HG03175 (cell line): ENCODE measurements at regions not wholly inside any gene's neighbourhood (a gene's known extent, or its start where the extent isn't known, plus 50 kb on each side); places are given as distances from the start of the nearest gene placed in this dataset.

Experiments used
- ATAC-seq: cut with Tn5 transposase; IDR thresholded peaks from one replicate; pipeline ENCODE4 v1.9.1; 2021; ENCODE audit warnings: mild to moderate bottlenecking, moderate library complexity; ENCODE audit not compliant: unreplicated experiment

- ATAC-seq = no peak
Observed at GRCh38 chr2:129689653-129690448, 289.6 kb upstream of the RAB6C start.

DNA sequence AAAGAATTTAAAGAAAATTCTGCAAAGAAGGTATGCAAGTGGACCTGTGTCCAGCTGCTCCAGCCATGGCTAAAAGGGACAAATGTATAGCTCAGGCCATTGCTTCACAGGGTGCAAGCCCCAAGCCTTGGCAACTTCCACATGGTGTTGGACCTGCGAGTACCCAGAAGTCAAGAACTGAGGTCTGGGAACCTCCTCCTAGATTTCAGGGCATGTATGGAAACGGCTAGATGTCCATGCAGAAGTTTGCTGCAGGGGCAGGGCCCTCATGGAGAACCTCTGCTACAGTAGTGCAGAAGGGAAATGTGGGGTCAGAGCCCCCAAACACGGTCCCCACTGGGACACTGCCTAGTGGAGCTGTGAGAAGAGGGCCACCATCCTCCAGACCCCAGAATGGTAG is 284.0 kb upstream of the RAB6C start:
- no peak for ATAC-seq

DNA sequence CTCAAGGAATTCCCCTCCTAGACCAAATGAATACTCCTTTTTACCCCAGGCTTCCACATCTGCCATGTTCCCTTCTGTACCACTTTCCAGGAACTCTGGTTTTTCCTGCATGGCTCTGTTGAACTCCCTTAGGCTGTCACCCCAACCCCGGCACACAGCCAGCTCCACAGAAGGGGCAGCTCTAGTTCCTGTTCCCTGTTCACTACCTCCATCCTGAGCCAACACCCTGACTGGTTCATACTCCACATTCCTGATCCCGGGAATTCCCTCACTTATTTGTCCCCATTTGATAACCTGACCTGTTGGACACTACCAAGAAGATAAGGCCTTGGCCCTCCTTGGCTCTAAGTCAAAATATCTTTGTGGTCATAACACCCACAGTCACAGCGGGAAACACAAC is 280.9 kb upstream of the RAB6C start:
- ATAC-seq = no peak

GRCh38 chr2:129699781-129700573 is 279.5 kb upstream of the RAB6C start:
- no peak for ATAC-seq

DNA sequence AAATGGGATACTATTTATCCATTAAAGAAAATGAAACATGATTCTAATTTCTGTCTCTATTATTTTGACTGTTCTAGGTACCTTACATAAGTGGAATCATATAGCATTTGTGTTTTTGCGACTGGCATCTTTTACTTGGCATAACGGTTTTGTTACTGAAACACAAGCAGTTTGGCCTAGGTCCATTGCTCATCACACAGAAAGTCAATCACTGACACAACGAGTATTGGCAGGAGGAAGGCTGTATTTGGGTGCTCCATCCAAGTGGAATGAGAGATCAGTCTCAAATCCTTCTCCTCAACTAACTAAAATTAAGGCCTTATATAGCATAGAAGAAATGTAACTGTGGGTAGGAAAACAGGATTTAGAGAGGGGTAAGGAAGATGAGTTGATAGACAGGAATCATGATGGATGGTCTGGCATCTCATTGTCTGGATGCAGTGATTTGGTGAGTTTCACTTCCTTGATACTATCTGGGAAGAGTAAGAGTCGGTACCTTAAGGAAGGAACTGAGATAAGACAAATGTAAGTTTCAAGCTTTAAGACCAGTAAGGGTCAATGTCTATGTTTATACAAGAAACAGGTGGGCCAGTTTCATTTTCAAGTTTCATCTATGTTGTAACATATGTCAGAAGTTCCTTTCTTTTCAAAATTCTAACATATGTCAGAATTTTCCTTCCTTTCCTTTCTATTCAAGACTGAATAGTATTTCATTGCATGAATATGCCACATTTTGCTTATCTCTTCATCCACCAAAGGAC is 276.9 kb upstream of the RAB6C start:
- no peak for ATAC-seq

- no peak for ATAC-seq
Observed at GRCh38 chr2:129705085-129705484, 274.4 kb upstream of the RAB6C start.

DNA sequence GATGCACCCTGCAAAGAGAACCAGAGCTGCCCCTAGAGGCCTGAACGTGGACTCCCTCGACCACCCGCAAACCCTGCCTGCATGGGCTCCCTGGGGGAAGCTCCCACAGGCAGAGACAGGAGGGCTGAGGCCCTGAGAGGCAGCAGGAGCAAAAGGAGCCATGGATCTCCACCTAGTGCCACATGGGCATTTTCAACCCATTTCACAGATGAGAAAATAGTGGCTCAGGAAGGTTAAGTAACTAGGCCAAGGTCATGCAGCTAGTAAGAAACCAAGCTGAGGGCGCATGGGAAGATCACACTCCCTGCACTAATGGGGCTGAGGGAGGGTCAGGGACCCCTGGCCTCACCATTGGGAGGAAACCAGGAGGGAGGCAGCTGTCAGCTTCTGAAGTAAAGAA is 271.7 kb upstream of the RAB6C start:
- no peak for ATAC-seq

DNA sequence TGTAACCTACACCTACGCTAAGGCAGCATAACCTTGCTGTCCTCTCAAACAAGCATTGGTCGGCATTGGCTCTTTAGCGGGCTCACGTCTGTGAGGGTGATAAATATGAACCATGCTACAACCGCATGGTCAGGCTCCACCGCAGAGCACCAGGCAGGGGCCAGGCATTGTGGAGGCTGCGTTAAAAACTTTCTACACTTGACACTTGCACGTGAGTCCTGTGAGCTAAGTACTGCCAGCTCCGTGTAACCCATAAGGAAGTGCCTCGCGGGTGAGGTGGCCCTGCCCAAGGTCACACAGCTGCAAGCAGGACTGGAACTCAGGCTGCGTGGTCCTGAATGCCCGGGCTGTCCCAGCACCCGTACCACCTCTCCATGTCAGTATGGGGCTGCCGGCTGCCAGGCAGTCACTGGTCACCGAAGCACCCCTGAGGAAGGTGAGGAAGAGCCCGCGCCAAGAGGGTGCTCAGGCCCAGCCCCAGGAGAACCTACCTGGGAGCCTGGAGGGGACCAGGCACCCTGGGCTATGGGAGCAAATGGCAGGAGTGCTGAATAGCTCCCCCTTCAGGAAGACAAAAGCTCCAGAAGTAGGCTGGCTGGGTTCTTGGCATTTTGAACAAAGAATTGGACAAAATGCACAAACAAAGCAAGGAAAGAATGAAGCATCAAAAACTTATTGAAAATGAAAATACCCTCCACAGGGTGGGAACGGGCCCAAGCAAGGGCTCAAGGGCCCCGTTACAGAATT is 271.1 kb upstream of the RAB6C start:
- no peak for ATAC-seq

- ATAC-seq = no peak
Observed at GRCh38 chr2:129709001-129709955, 270.2 kb upstream of the RAB6C start.

- ATAC-seq = no peak
Observed at GRCh38 chr2:129709956-129710598, 269.4 kb upstream of the RAB6C start.

GRCh38 chr2:129710670-129711495 is 268.6 kb upstream of the RAB6C start:
- ATAC-seq = no peak

DNA sequence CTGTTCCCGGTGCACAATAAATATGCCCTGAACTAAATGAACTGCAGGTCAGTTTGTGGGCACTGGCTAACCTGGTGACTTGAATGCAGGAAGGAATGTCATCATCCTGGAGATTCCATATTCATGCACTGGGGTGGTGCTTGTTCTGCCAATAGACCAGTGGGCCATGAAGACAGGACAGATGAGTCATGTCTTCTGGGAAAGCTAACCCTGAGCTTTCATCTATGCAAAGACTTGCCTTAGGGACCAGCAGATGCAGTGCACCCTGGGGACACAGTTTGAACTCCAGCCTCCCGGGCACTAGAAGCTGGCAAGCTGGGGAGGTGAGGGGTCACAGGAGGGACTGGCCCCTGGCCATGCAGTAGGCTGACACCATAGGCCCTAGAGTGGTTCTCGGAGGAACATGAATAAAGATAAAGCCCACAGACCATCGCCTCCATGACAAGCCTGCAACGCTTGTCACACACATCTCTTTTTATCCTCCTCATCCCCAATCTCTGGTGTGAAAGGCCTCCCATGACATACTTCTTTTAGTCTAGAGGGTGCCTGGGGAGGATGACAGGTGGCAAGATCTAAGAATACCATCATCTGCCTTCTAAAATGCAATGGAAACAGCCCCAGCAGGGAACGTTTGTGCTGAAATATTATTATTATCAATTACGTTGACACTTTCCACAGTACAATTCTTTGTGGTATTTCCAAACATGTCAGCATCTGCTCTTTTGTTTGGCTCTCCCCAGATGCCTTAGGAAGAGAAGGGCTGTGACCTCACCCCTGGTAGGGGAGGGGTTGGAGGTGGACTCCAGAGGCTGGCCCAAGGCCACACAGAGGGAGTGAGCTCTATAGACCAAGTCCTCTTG is 267.4 kb upstream of the RAB6C start:
- ATAC-seq = no peak

DNA sequence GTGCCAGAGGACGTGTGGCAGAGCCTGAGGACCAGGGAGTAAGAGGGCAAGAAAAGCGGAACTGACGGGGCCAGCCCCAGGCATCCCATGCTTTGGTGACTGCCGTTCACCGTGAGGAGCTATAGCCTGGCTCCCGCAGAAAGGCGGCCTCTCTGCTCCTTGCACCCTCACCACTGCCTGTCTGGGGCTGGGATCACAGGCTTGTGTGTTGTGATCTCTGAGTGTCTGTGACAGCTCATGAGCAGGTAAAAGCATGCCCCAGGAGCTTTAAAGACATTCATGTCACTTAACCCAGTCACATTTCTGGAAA is 266.8 kb upstream of the RAB6C start:
- ATAC-seq = no peak

DNA sequence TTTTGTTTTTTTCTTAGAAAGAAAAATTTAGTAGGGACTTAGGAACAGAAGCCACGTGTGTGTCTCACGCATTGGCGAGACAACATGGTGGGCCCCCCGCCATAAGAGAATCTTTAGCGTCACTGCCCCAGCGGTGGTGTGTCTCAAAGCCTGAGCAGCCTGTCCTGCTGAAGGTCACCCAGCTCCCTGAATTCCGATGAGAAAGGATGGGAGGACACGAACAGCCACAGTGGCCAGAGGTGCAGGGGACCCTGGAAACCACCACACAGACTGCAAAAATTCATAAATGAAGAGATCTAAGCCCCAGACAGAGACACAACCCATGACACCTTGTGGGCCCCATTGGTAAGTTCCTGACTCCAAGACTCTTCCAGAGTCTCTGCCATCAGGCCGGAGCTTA is 266.1 kb upstream of the RAB6C start:
- ATAC-seq = no peak

GRCh38 chr2:129716781-129717559 is 262.5 kb upstream of the RAB6C start:
- no peak for ATAC-seq

DNA sequence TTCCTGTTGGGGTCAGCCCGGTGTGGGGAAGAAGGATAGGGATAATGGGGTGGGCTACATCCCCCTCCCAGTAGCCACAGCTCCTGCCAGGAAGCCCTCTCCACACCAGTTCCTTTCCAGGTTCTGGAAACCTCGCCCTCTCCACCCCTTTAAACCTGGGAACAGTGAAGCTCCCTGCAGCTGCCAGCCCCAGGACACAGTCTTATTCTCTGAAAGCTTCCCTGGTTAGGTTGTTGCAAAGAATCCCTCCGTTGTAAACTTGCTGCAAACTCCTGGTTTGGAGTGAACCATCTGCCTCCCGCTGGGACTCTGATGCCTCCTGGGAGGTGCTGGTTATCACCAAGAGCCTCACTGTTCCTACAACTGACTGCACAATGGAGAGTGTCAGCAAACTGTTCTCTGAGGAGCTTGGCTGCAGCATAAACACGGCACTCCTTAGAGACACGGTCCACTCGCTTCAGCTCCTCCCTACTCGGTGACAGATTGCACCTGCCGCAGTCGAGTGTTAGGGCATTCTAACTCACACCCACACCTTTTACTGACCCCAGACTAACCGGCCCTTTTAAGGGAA is 261.8 kb upstream of the RAB6C start:
- ATAC-seq = no peak

DNA sequence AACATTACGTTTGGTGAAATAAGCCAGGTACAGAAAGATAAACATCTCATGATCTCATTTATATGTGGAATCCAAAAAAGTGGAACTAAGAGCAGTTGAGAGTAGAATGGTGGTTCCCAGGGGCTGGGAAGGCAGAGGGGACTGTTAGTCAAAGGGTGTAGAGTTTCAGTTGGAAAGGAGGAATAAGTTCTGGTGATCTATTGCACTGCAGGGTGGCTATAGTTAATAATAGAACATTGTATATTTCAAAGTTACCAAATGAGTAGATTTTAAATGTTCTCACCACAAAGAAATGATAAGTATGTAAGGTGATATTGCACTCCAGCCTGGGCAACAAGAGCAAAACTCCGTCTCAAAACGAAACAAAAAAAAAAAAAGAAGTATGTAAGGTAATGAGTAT is 260.1 kb upstream of the RAB6C start:
- ATAC-seq = no peak
